Progenitor cell of endocrine pancreas (in vitro differentiated cells): ENCODE measurements at regions not wholly inside any gene's neighbourhood (a gene's known extent, or its start where the extent isn't known, plus 50 kb on each side); places are given as distances from the start of the nearest gene placed in this dataset.

Experiments
- DNase-seq: peaks from one replicate; pipeline ENCODE4 v3.0.0; 2021; ENCODE audit warnings: low spot score; ENCODE audit not compliant: unreplicated experiment
- H3K27ac Mint-ChIP-seq: 2 replicates; pipeline ENCODE4 v1.8.0; 2021; ENCODE audit warnings: mild to moderate bottlenecking, moderate library complexity, mixed read lengths
- H3K27me3 Mint-ChIP-seq: 2 replicates; pipeline ENCODE4 v1.8.0; 2021; ENCODE audit warnings: mixed read lengths
- H3K36me3 Mint-ChIP-seq: 2 replicates; pipeline ENCODE4 v1.8.0; 2022; ENCODE audit warnings: mixed read lengths; ENCODE audit not compliant: insufficient read depth
- H3K4me1 Mint-ChIP-seq: 2 replicates; pipeline ENCODE4 v1.8.0; 2021; ENCODE audit warnings: low read depth, mixed read lengths
- H3K4me3 Mint-ChIP-seq: 2 replicates; pipeline ENCODE4 v1.8.0; 2021; ENCODE audit warnings: low read depth, mild to moderate bottlenecking, moderate library complexity, mixed read lengths
- H3K9me3 Mint-ChIP-seq: 2 replicates; pipeline ENCODE4 v1.8.0; 2021; ENCODE audit warnings: low read depth, mixed read lengths
- TF ChIP-seq, protein P1 (sequence below): fragments of 200-600 bp; sonication (generic); IDR thresholded peaks from one replicate; pipeline ENCODE4 v1.5.0; 2021; ENCODE audit warnings: antibody characterized with exemption, mild to moderate bottlenecking; ENCODE audit not compliant: unreplicated experiment

DNA sequence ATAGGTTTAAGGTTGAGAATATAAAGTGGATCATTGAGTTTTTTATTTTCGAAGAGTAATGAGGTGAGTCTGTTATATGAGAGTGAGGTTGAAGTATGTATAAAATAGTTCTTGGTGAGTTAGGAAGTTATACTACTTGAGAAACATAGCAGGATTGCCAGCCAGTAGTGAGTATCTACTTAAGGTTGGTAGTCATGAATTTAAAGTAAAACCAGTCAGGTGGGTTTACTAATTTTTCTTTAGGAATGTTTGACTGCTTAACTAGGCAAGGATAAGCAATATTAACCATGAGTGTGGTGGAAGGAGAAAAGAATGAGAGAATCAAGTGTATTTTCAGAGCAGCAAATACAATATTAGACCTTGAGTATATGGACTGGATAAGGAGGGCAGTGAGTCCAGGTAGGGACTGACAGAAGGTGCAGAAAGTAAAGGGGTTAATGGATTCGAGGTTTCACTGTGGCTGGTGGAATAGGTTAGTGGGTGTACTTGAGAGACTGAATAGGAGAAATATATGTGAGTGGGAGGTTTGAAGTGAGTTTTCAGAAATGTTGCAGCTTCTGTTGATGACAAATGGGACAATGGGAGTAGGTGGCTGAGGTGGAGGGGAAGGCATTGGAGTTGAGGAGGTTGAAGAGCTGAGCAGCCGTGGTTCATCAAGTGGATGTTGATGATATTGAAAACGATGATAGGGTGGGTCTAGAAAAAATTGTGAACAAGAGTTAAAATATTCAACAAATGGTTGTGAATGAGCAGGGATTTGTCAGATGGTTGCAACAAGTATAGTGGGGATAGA lies 232.5 kb upstream of the ASCC3 start:
- no peak for DNase-seq
- TF ChIP-seq, protein P1, sequence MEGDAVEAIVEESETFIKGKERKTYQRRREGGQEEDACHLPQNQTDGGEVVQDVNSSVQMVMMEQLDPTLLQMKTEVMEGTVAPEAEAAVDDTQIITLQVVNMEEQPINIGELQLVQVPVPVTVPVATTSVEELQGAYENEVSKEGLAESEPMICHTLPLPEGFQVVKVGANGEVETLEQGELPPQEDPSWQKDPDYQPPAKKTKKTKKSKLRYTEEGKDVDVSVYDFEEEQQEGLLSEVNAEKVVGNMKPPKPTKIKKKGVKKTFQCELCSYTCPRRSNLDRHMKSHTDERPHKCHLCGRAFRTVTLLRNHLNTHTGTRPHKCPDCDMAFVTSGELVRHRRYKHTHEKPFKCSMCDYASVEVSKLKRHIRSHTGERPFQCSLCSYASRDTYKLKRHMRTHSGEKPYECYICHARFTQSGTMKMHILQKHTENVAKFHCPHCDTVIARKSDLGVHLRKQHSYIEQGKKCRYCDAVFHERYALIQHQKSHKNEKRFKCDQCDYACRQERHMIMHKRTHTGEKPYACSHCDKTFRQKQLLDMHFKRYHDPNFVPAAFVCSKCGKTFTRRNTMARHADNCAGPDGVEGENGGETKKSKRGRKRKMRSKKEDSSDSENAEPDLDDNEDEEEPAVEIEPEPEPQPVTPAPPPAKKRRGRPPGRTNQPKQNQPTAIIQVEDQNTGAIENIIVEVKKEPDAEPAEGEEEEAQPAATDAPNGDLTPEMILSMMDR: no peak
- Mint-ChIP-seq H3K27me3 (no peaks in the 10 kb centered on the region), H3K9me3 (no peaks in the 10 kb centered on the region), H3K4me1 (no peaks in the 10 kb centered on the region), H3K36me3 (no peaks in the 10 kb centered on the region), H3K27ac (no peak overlapping the region), H3K4me3 (no peak overlapping the region)

DNA sequence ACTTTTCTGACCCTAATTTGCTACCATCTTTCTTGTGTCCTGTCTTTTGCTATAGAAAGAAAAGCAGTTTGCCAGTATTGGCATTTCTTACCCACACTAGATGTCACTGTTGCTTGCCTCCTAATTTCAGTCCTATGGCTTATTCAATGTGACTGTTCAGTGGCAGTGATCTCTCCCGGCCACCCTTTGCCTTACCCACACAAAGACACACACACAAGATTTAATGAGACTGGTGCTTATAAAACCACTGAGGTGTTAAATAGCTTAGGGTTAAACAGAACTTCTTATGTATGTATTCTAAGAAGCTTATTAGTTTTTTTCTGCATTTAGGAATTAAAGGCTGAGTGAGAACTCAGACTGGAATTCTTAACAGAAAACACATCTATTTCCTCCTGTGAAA lies 233.6 kb upstream of the ASCC3 start:
- no peaks in the 10 kb centered on the region for H3K27me3 Mint-ChIP-seq
- H3K4me3 Mint-ChIP-seq: no peak overlapping the region
- no peak for DNase-seq
- no peaks in the 10 kb centered on the region for H3K9me3 Mint-ChIP-seq
- no peak overlapping the region for H3K27ac Mint-ChIP-seq
- H3K36me3 Mint-ChIP-seq: no peaks in the 10 kb centered on the region
- no peaks in the 10 kb centered on the region for H3K4me1 Mint-ChIP-seq
- TF ChIP-seq, protein P1: peak; percentile 60

DNA sequence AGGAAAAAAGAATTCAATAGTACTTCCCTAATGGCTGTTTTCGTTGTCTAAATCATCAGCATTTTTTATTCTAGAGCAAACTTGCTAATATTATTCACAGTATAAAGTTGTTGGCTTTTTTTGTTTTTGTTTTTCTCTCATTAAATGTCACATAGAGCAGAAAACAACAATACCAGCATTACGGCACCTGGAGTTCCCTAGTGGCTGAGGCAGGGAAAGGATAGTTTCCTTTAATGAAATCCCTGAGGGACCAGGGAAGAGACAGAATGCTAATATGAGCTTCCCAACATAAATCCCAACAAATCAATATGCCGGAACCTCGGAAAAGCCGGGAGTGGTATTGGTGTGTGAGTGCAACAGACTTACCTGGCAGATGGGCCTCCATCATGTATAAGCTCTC lies 235.2 kb upstream of the ASCC3 start:
- Mint-ChIP-seq H3K9me3 (no peaks in the 10 kb centered on the region), H3K36me3 (no peaks in the 10 kb centered on the region), H3K27ac (no peak overlapping the region), H3K27me3 (no peaks in the 10 kb centered on the region), H3K4me3 (no peak overlapping the region), H3K4me1 (no peaks in the 10 kb centered on the region)
- DNase-seq: no peak
- TF ChIP-seq, protein P1: no peak

DNA sequence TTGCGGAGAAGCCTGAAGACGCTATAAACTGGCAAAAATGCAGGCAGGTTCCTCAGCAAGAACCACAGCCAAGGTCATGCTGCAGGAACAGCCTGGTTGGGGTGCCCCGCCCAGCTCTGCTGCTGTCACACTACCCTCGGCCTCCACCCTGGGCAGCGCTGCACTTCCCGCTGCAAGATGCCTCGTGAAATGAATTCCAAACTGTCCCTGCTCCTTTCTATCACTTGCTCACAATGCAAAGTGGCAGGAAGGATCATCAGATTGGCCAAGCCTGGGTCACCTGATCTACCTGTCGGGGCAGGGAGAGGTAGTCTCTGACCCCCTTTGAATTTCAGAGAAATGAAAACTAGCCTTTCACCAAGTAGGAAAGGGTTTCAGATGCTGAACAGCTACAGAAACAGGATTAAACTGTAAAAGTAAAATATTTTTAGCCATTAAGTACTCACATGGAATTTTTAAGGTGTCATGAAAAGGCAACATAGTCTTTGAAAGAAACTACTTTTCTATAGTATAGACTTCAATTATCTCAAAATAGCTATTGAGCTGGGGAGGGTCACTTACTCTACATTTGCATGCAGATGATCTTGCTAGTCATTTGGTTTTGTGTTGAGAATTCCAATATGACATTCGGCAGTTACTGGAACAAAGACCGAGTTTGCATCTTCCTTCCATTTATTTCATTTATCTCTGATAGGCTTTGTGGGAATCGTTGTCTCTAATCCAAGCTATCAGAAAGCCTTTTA lies 236.4 kb upstream of the ASCC3 start:
- Mint-ChIP-seq H3K4me3 (no peak overlapping the region), H3K27ac (no peak overlapping the region), H3K27me3 (no peaks in the 10 kb centered on the region), H3K9me3 (no peaks in the 10 kb centered on the region), H3K36me3 (no peaks in the 10 kb centered on the region), H3K4me1 (no peaks in the 10 kb centered on the region)
- DNase-seq: no peak
- TF ChIP-seq, protein P1: no peak

DNA sequence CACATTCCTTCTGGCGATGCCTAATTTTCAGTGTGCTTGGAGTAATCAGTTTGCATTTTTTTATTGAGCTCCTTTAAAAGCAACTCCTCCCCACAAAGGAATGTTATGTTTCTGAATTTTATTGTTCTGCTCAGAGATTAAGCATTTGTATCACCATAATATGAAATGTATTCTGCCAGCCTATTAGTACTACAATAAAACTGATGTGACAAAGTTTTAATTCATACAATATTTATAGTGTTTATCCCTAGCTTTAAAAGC lies 236.9 kb upstream of the ASCC3 start:
- TF ChIP-seq, protein P1: no peak

More for the DNA sequence above, 236.9 kb upstream of the ASCC3 start:
- Mint-ChIP-seq H3K36me3 (no peaks in the 10 kb centered on the region), H3K27ac (no peak overlapping the region), H3K4me3 (no peak overlapping the region), H3K4me1 (no peaks in the 10 kb centered on the region), H3K9me3 (no peaks in the 10 kb centered on the region), H3K27me3 (no peaks in the 10 kb centered on the region)
- DNase-seq: no peak
